Fibroblast of mammary gland (primary cell): ENCODE measurements at regions not wholly inside any gene's neighbourhood (a gene's known extent, or its start where the extent isn't known, plus 50 kb on each side); places are given as distances from the start of the nearest gene placed in this dataset.

Source experiments
- DNase-seq: peaks from one replicate; pipeline ENCODE4 v3.0.0-alpha.2; 2010; ENCODE audit warnings: low read depth
- H3K4me3 ChIP-seq: 2 replicates; pipeline ENCODE4 v1.5.1; 2011; ENCODE audit warnings: low read depth, mild to moderate bottlenecking, low read length, moderate library complexity; ENCODE audit not compliant: control insufficient read depth
- CTCF ChIP-seq: conservative IDR thresholded peaks from 2 replicates; pipeline ENCODE4 v1.5.1; 2011; ENCODE audit warnings: low read depth, low read length, inconsistent platforms; ENCODE audit not compliant: control insufficient read depth, insufficient read depth

- no peak for DNase-seq
- no peak overlapping the region for H3K4me3 ChIP-seq
- TF ChIP-seq CTCF: no peak
These were observed 113.3 kb downstream of the MAIP1 start for GRCh38 chr2:200068642-200069041.

GRCh38 chr2:200077210-200077650 lies 121.8 kb downstream of the MAIP1 start:
- H3K4me3 ChIP-seq: no peak overlapping the region
- TF ChIP-seq CTCF: no peak
- DNase-seq: peak; percentile 85

GRCh38 chr2:200077838-200078237 lies 122.5 kb downstream of the MAIP1 start:
- no peak for TF ChIP-seq CTCF
- H3K4me3 ChIP-seq: no peak overlapping the region
- peak; percentile 77 for DNase-seq

GRCh38 chr2:200079356-200079755 lies 124.0 kb downstream of the MAIP1 start:
- DNase-seq: no peak
- TF ChIP-seq CTCF: no peak
- no peak overlapping the region for H3K4me3 ChIP-seq

GRCh38 chr2:200081236-200081635 lies 125.9 kb downstream of the MAIP1 start:
- no peak for DNase-seq
- no peak overlapping the region for H3K4me3 ChIP-seq
- TF ChIP-seq CTCF: no peak

GRCh38 chr2:200081811-200082210 lies 126.4 kb downstream of the MAIP1 start:
- no peak overlapping the region for H3K4me3 ChIP-seq
- TF ChIP-seq CTCF: no peak
- no peak for DNase-seq

- H3K4me3 ChIP-seq: no peak overlapping the region
- no peak for DNase-seq
- TF ChIP-seq CTCF: no peak
These were observed 128.7 kb downstream of the MAIP1 start for GRCh38 chr2:200084036-200084435.
